ENCODE measurements at regions not wholly inside any gene's neighbourhood (a gene's known extent, or its start where the extent isn't known, plus 50 kb on each side); places are given as distances from the start of the nearest gene placed in this dataset.

DNA sequence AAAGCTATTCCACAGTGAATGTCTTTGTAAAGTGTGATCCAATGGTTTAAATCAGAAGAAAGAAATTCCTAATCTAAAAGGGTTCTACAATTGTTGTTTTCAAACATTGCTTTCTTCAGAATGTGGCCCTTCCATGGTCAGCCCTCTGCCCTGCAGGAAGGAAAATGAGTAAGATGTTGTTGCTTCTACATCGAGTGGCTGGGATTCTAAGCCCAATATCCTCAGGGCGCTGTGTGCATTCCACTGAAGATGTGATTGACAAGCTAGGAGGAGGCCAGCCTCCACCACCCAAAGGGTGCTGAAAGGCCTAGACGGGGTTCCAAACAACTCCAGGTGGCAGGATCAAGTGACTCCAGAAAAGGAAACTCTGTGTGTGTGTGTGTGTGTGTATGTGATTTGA, 316.9 kb upstream of the TSHZ3 start:
- Histone ChIP-seq H2AFZ (ENCODE audit: low read depth, low read length) (no peak overlapping the region), H3K4me3 (ENCODE audit: insufficient read depth, low read depth, low read length) (no peak overlapping the region), H3K9me3 (ENCODE audit: insufficient read depth, low read depth, low read length) (no peaks in the 10 kb centered on the region), H3K36me3 (ENCODE audit: insufficient read depth, low read length) (no peaks in the 10 kb centered on the region), H3K79me2 (ENCODE audit: insufficient read depth, low read length) (no peaks in the 10 kb centered on the region), H3K27ac (ENCODE audit: low read depth, low read length) (peak overlapping the region; percentile 14), H3K27me3 (ENCODE audit: insufficient read depth, low read length) (no peaks in the 10 kb centered on the region), H3K9ac (ENCODE audit: low read length) (no peak overlapping the region), H3K4me1 (ENCODE audit: insufficient read depth, low read length) (peaks cover 4% of the 10 kb centered on the region), H3K4me2 (ENCODE audit: low read length) (no peak overlapping the region), H4K20me1 (ENCODE audit: insufficient read depth, low read length) (no peaks in the 10 kb centered on the region)
- Mint-ChIP-seq H3K36me3 (ENCODE audit: low read depth, unreplicated experiment) (no peaks in the 10 kb centered on the region), H3K9me3 (ENCODE audit: unreplicated experiment) (no peaks in the 10 kb centered on the region), H3K4me1 (ENCODE audit: low read depth, unreplicated experiment) (peaks cover 3% of the 10 kb centered on the region), H3K4me3 (ENCODE audit: unreplicated experiment) (no peak overlapping the region), H3K27me3 (ENCODE audit: low read depth, unreplicated experiment) (peaks cover 20% of the 10 kb centered on the region), H3K27ac (ENCODE audit: unreplicated experiment) (no peak overlapping the region)
- no peak for FAIRE-seq
- no peak for TF ChIP-seq EZH2 (IDR thresholded peaks at IDR 0.05; ENCODE audit: insufficient read depth, low read length)
- TF ChIP-seq, protein P1, sequence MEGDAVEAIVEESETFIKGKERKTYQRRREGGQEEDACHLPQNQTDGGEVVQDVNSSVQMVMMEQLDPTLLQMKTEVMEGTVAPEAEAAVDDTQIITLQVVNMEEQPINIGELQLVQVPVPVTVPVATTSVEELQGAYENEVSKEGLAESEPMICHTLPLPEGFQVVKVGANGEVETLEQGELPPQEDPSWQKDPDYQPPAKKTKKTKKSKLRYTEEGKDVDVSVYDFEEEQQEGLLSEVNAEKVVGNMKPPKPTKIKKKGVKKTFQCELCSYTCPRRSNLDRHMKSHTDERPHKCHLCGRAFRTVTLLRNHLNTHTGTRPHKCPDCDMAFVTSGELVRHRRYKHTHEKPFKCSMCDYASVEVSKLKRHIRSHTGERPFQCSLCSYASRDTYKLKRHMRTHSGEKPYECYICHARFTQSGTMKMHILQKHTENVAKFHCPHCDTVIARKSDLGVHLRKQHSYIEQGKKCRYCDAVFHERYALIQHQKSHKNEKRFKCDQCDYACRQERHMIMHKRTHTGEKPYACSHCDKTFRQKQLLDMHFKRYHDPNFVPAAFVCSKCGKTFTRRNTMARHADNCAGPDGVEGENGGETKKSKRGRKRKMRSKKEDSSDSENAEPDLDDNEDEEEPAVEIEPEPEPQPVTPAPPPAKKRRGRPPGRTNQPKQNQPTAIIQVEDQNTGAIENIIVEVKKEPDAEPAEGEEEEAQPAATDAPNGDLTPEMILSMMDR (IDR thresholded peaks at IDR 0.05; ENCODE audit: insufficient read depth, low read depth, low read length): no peak
- no peak for DNase-seq (ENCODE audit: low read depth)

DNA sequence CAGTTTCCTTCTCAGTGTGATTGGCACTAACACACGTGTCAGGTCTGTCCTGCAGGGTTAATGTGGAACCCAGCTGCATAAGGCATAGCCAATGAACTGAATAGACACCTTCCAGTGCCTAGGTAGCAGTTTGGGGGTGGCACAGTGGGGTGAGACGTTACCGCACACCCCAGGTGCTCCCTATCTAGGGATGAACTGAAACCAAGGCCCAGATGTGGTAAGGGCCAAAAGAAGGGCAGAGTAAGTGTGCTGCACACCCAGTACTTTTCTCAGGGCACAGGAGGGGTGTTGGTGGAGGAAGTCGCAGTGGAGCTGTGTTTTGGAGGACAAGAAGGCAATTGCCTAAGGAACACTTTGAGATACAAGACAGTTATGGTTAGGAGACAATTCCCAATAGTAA, 317.9 kb upstream of the TSHZ3 start:
- TF ChIP-seq, protein P1 (IDR thresholded peaks at IDR 0.05; ENCODE audit: insufficient read depth, low read depth, low read length): no peak
- no peak for TF ChIP-seq EZH2 (IDR thresholded peaks at IDR 0.05; ENCODE audit: insufficient read depth, low read length)
- no peak for DNase-seq (ENCODE audit: low read depth)

DNA sequence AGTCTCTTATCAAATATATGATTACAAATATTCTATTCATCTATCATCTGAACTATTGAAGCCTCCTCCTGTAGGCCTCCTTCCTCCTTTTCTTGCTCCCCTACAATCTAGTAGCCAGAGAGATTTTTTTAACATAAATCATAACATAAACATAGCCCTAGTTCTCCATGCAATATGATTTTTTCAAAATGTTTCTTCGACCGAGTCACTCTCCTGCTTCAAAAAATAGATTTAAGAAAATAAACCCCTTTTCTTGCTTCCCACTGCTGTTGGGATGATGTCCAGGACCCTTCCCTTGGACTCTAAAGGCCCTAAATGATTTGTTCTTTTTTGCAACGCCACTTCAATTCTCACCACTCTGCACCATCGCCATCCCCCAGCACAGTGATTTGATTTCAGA, 319.7 kb upstream of the TSHZ3 start:
- Histone ChIP-seq H3K9me3 (ENCODE audit: insufficient read depth, low read depth, low read length) (no peaks in the 10 kb centered on the region), H3K27me3 (ENCODE audit: insufficient read depth, low read length) (no peaks in the 10 kb centered on the region), H3K79me2 (ENCODE audit: insufficient read depth, low read length) (no peaks in the 10 kb centered on the region), H3K4me2 (ENCODE audit: low read length) (peak overlapping the region; percentile 38), H4K20me1 (ENCODE audit: insufficient read depth, low read length) (no peaks in the 10 kb centered on the region), H3K27ac (ENCODE audit: low read depth, low read length) (no peak overlapping the region), H2AFZ (ENCODE audit: low read depth, low read length) (no peak overlapping the region), H3K36me3 (ENCODE audit: insufficient read depth, low read length) (no peaks in the 10 kb centered on the region), H3K4me1 (ENCODE audit: insufficient read depth, low read length) (peaks cover 4% of the 10 kb centered on the region), H3K4me3 (ENCODE audit: insufficient read depth, low read depth, low read length) (no peak overlapping the region), H3K9ac (ENCODE audit: low read length) (no peak overlapping the region)
- H3K27me3 Mint-ChIP-seq (ENCODE audit: low read depth, unreplicated experiment): peaks cover 27% of the 10 kb centered on the region
- peaks cover 2% of the 10 kb centered on the region for H3K9me3 Mint-ChIP-seq (ENCODE audit: unreplicated experiment)
- peak; percentile 24 for DNase-seq (ENCODE audit: low read depth)
- no peaks in the 10 kb centered on the region for H3K36me3 Mint-ChIP-seq (ENCODE audit: low read depth, unreplicated experiment)
- H3K27ac Mint-ChIP-seq (ENCODE audit: unreplicated experiment): no peak overlapping the region
- H3K4me3 Mint-ChIP-seq (ENCODE audit: unreplicated experiment): no peak overlapping the region
- no peak for TF ChIP-seq EZH2 (IDR thresholded peaks at IDR 0.05; ENCODE audit: insufficient read depth, low read length)
- TF ChIP-seq, protein P1 (IDR thresholded peaks at IDR 0.05; ENCODE audit: insufficient read depth, low read depth, low read length): no peak
- no peak for FAIRE-seq
- H3K4me1 Mint-ChIP-seq (ENCODE audit: low read depth, unreplicated experiment): peaks cover 6% of the 10 kb centered on the region

More for the DNA sequence above, 317.9 kb upstream of the TSHZ3 start:
- Histone ChIP-seq H4K20me1 (ENCODE audit: insufficient read depth, low read length) (no peaks in the 10 kb centered on the region), H3K79me2 (ENCODE audit: insufficient read depth, low read length) (no peaks in the 10 kb centered on the region), H3K4me3 (ENCODE audit: insufficient read depth, low read depth, low read length) (no peak overlapping the region), H2AFZ (ENCODE audit: low read depth, low read length) (no peak overlapping the region), H3K4me2 (ENCODE audit: low read length) (no peak overlapping the region), H3K36me3 (ENCODE audit: insufficient read depth, low read length) (no peaks in the 10 kb centered on the region), H3K4me1 (ENCODE audit: insufficient read depth, low read length) (peaks cover 4% of the 10 kb centered on the region), H3K9ac (ENCODE audit: low read length) (no peak overlapping the region), H3K27ac (ENCODE audit: low read depth, low read length) (no peak overlapping the region), H3K27me3 (ENCODE audit: insufficient read depth, low read length) (no peaks in the 10 kb centered on the region), H3K9me3 (ENCODE audit: insufficient read depth, low read depth, low read length) (no peaks in the 10 kb centered on the region)
- Mint-ChIP-seq H3K4me1 (ENCODE audit: low read depth, unreplicated experiment) (peaks cover 3% of the 10 kb centered on the region), H3K4me3 (ENCODE audit: unreplicated experiment) (no peak overlapping the region), H3K9me3 (ENCODE audit: unreplicated experiment) (no peaks in the 10 kb centered on the region), H3K27me3 (ENCODE audit: low read depth, unreplicated experiment) (peaks cover 23% of the 10 kb centered on the region), H3K27ac (ENCODE audit: unreplicated experiment) (no peak overlapping the region), H3K36me3 (ENCODE audit: low read depth, unreplicated experiment) (no peaks in the 10 kb centered on the region)
- FAIRE-seq: no peak

Data from astrocyte (in vitro differentiated cells and primary cell).